GM23338 (cell line): ENCODE measurements at regions not wholly inside any gene's neighbourhood (a gene's known extent, or its start where the extent isn't known, plus 50 kb on each side); places are given as distances from the start of the nearest gene placed in this dataset.

Experiments used
- CTCF ChIP-seq, 2 experiments: fragments of 200-600 bp in 1 of 2; sonication (generic) in 1 of 2; conservative IDR thresholded peaks; 2 replicates each; pipeline versions ENCODE4 v1.5.1 to v1.6.1; 2016 to 2017; ENCODE audit warnings: antibody characterized with exemption in 2 of 2, low read depth in 2 of 2, mild to moderate bottlenecking in 2 of 2, moderate library complexity in 1 of 2
- EZH2 ChIP-seq: fragments of 200-600 bp; sonication (generic); IDR thresholded peaks from one replicate; pipeline ENCODE4 v1.8.0; 2017; ENCODE audit warnings: antibody characterized with exemption, mild to moderate bottlenecking, low read depth; ENCODE audit not compliant: unreplicated experiment
- JUNB ChIP-seq: IDR thresholded peaks from one replicate; pipeline ENCODE4 v1.6.1; 2016; ENCODE audit warnings: antibody characterized with exemption; ENCODE audit not compliant: unreplicated experiment
- POLR2AphosphoS5 ChIP-seq: IDR thresholded peaks from 2 replicates; pipeline ENCODE4 v1.6.1; 2016; ENCODE audit warnings: antibody characterized with exemption, low read depth
- STAT1 ChIP-seq: IDR thresholded peaks from one replicate; pipeline ENCODE4 v1.6.1; 2016; ENCODE audit warnings: antibody characterized with exemption; ENCODE audit not compliant: unreplicated experiment
- ZNF114 ChIP-seq: fragments of 250-450 bp; sonication (Bioruptor Pico); IDR thresholded peaks from 2 replicates; pipeline ENCODE4 v1.5.0; 2020; ENCODE audit warnings: mild to moderate bottlenecking, moderate library complexity
- TF ChIP-seq, protein P1 (sequence below): IDR thresholded peaks from one replicate; pipeline ENCODE4 v1.6.1; 2018; ENCODE audit warnings: antibody characterized with exemption; ENCODE audit not compliant: unreplicated experiment
- TF ChIP-seq, protein P2 (sequence below): IDR thresholded peaks from 2 replicates; pipeline ENCODE4 v1.6.1; 2016; ENCODE audit warnings: antibody characterized with exemption

- no peak for TF ChIP-seq EZH2
- TF ChIP-seq CTCF (conservative IDR thresholded peaks at IDR 0.05; ENCODE audit: low read depth in 2 of 2): no peak
- TF ChIP-seq, protein P1, sequence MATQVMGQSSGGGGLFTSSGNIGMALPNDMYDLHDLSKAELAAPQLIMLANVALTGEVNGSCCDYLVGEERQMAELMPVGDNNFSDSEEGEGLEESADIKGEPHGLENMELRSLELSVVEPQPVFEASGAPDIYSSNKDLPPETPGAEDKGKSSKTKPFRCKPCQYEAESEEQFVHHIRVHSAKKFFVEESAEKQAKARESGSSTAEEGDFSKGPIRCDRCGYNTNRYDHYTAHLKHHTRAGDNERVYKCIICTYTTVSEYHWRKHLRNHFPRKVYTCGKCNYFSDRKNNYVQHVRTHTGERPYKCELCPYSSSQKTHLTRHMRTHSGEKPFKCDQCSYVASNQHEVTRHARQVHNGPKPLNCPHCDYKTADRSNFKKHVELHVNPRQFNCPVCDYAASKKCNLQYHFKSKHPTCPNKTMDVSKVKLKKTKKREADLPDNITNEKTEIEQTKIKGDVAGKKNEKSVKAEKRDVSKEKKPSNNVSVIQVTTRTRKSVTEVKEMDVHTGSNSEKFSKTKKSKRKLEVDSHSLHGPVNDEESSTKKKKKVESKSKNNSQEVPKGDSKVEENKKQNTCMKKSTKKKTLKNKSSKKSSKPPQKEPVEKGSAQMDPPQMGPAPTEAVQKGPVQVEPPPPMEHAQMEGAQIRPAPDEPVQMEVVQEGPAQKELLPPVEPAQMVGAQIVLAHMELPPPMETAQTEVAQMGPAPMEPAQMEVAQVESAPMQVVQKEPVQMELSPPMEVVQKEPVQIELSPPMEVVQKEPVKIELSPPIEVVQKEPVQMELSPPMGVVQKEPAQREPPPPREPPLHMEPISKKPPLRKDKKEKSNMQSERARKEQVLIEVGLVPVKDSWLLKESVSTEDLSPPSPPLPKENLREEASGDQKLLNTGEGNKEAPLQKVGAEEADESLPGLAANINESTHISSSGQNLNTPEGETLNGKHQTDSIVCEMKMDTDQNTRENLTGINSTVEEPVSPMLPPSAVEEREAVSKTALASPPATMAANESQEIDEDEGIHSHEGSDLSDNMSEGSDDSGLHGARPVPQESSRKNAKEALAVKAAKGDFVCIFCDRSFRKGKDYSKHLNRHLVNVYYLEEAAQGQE: no peak
- no peak for TF ChIP-seq POLR2AphosphoS5
- TF ChIP-seq, protein P2, sequence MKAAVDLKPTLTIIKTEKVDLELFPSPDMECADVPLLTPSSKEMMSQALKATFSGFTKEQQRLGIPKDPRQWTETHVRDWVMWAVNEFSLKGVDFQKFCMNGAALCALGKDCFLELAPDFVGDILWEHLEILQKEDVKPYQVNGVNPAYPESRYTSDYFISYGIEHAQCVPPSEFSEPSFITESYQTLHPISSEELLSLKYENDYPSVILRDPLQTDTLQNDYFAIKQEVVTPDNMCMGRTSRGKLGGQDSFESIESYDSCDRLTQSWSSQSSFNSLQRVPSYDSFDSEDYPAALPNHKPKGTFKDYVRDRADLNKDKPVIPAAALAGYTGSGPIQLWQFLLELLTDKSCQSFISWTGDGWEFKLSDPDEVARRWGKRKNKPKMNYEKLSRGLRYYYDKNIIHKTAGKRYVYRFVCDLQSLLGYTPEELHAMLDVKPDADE: no peak
- no peak for TF ChIP-seq STAT1
- TF ChIP-seq ZNF114: no peak
- TF ChIP-seq JUNB: no peak
These were observed 109.6 kb downstream of the PCDH18 start for GRCh38 chr4:137422666-137423065.
